Left ventricle myocardium inferior (tissue), 1 donor: ENCODE measurements at regions not wholly inside any gene's neighbourhood (a gene's known extent, or its start where the extent isn't known, plus 50 kb on each side); places are given as distances from the start of the nearest gene placed in this dataset.

Experiments
- DNase-seq: peaks from one replicate; pipeline ENCODE4 v3.0.0-alpha.2; 2020
- H3K27ac ChIP-seq: fragments of 200-600 bp; replicated peaks from 2 replicates; pipeline ENCODE4 v1.8.0; 2021
- H3K27me3 ChIP-seq: fragments of 200-600 bp; 2 replicates; pipeline ENCODE4 v1.8.0; 2021; ENCODE audit warnings: low read depth
- H3K36me3 ChIP-seq: fragments of 200-600 bp; 2 replicates; pipeline ENCODE4 v1.8.0; 2021
- H3K4me1 ChIP-seq: fragments of 200-600 bp; 2 replicates; pipeline ENCODE4 v1.8.0; 2021
- H3K4me3 ChIP-seq: fragments of 200-600 bp; 2 replicates; pipeline ENCODE4 v1.8.0; 2021; ENCODE audit warnings: mild to moderate bottlenecking, moderate library complexity
- H3K9me3 ChIP-seq: fragments of 200-600 bp; replicated peaks from 2 replicates; pipeline ENCODE4 v1.8.0; 2021
- intact Hi-C: fragments of 100-400 bp; cut with micrococcal nuclease; formaldehyde crosslinking; loops from one replicate; pipeline ENCODE4 v1.11.0; 2022
- TF ChIP-seq, protein P1 (sequence below): fragments of 200-600 bp; IDR thresholded peaks from 2 replicates; pipeline ENCODE4 v1.8.0; 2021; ENCODE audit warnings: antibody characterized with exemption, mild to moderate bottlenecking, borderline replicate concordance
- donor health status: DM: no; HTN: yes; CAD: no; lungs with severe emphysema.

DNA sequence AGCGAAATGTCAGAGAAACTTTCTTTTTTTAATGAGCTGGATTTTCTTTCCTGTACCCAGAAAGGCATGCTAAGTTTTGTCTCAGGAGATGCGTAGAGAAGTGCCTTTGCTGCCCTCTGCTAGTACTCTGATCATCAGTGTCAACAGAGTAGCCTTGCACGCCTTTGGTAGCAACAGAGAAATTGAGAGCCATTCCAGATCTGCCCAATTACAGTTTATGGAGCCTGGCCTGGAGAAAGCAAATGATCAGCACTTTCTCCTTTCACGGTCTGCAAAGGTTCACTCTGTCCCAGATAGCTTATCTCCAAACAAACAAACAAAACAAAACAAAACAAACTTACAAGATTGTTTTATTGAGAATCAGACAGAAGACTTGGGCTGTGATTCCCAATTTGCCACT, 792.8 kb upstream of the PIK3C3 start:
- H3K4me3 ChIP-seq, result no peak overlapping the region
- no peak overlapping the region for H3K27ac ChIP-seq
- no peaks in the 10 kb centered on the region for H3K27me3 ChIP-seq
- no peaks in the 10 kb centered on the region for H3K9me3 ChIP-seq
- no peaks in the 10 kb centered on the region for H3K4me1 ChIP-seq
- intact Hi-C loops, result no loop called here
- TF ChIP-seq, protein P1, sequence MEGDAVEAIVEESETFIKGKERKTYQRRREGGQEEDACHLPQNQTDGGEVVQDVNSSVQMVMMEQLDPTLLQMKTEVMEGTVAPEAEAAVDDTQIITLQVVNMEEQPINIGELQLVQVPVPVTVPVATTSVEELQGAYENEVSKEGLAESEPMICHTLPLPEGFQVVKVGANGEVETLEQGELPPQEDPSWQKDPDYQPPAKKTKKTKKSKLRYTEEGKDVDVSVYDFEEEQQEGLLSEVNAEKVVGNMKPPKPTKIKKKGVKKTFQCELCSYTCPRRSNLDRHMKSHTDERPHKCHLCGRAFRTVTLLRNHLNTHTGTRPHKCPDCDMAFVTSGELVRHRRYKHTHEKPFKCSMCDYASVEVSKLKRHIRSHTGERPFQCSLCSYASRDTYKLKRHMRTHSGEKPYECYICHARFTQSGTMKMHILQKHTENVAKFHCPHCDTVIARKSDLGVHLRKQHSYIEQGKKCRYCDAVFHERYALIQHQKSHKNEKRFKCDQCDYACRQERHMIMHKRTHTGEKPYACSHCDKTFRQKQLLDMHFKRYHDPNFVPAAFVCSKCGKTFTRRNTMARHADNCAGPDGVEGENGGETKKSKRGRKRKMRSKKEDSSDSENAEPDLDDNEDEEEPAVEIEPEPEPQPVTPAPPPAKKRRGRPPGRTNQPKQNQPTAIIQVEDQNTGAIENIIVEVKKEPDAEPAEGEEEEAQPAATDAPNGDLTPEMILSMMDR, result no peak
- DNase-seq, result no peak
- H3K36me3 ChIP-seq, result no peaks in the 10 kb centered on the region

DNA sequence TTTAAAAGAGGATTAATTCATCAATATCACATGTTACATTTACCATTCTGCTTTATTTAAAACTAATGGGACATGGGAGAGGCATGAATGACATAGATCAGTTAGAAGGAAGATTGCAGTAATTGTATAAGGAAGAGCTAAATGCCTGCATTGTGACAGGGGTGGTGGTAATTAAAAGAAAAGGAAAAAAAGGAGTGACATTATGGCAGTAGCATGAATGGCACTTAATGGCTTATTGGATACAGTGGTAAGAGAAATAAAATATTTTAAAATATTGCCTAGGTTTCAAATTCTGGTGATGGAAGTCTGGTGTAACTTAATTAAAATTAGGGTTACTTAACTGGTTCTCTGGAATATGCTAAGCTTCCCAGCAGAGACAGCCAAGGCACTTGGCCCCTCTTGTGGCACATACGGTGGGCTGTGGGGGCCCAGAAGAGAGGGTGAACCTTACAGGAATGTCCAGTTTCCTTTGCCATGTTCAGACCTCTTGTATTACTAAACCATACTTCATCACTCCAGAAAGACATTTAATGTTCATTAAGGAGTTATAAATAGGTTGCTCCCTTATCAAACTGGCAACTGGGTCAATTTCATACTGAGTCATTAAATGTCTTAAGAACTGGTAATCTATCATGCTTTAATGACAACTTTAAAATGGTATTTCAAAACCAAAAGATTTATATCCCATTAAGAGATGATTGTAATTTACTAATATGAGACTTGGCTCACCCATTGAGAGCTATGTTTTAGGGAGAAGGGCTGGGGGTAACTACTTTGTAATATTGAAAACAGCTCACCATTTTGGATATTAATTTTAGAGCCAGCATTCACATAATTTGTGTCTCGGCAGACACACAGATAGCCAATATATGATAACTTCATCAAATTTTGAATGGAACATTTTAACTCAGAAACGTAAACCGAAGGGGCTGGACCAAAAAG, 798.9 kb upstream of the PIK3C3 start:
- TF ChIP-seq, protein P1, result no peak
- Histone ChIP-seq H3K4me1 (no peaks in the 10 kb centered on the region), H3K36me3 (no peaks in the 10 kb centered on the region), H3K9me3 (peaks cover 3% of the 10 kb centered on the region), H3K27ac (no peak overlapping the region), H3K4me3 (no peak overlapping the region), H3K27me3 (no peaks in the 10 kb centered on the region)
- no peak for DNase-seq
- intact Hi-C loops, result no loop called here

DNA sequence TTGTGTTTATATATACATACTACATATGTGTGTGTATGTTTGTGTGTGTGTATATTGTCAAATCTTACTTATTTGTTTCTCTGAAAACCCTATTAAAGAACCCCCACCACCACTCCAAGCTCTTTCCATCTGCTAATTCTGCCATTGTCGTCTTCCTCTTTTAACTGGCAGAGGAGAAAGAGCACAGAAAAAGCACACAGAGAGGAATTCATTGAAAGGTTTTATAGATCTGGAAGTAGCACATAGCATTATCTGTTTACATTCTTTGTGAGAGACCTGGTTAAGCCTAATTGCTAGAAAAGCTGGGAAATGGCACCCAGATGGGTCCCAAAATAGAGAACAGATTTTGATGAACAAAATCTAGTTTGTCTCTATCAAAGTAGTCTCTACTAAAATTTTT, 800.0 kb upstream of the PIK3C3 start:
- Histone ChIP-seq H3K4me1 (no peaks in the 10 kb centered on the region), H3K4me3 (no peak overlapping the region), H3K27ac (no peak overlapping the region), H3K36me3 (no peaks in the 10 kb centered on the region), H3K9me3 (peaks cover 3% of the 10 kb centered on the region), H3K27me3 (no peaks in the 10 kb centered on the region)
- intact Hi-C loops, result no loop called here
- no peak for DNase-seq
- TF ChIP-seq, protein P1, result no peak

DNA sequence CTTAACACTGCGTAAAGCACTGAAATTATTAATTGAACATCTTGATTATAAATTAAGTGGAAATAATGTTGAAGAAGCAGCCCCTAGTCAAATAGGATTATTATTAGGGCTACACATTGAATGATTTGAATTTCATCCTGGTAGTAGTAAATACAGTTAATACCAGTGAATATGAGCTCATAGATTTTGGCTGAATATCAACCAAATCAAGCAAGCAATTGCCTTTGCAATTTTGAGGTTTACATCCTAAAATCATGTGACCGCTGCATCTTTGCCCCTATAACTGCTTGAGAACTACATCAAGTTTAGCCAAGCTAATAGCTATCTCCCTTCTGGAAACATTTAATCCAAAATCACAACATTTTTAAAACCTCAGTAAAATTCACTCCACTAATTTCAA, 801.2 kb upstream of the PIK3C3 start:
- Histone ChIP-seq H3K4me3 (no peak overlapping the region), H3K27ac (no peak overlapping the region), H3K27me3 (no peaks in the 10 kb centered on the region), H3K9me3 (peaks cover 3% of the 10 kb centered on the region), H3K36me3 (no peaks in the 10 kb centered on the region), H3K4me1 (no peaks in the 10 kb centered on the region)
- DNase-seq, result no peak
- TF ChIP-seq, protein P1, result no peak
- intact Hi-C loops, result no loop called here

DNA sequence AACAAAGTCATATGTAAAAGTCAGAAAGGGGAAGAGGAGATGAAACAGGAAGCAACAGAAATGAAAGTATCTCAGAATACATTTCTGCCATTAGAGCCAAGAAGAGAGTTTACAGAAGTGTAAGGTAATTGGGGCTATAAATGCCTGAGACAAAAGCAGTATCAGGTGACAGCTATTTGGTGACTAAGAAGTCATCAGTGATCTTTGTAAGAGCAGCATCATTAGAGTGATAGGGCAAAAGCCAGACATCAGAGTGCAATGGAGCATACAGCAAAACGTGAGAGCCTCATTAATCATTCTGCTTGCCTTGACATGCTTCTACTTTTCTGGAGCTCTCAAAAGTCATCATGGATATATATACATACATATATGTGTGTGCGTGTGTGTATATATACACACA, 804.7 kb upstream of the PIK3C3 start:
- no peaks in the 10 kb centered on the region for H3K9me3 ChIP-seq
- H3K4me3 ChIP-seq, result no peak overlapping the region
- no peaks in the 10 kb centered on the region for H3K4me1 ChIP-seq
- no peak for DNase-seq
- intact Hi-C loops, result no loop called here
- no peak overlapping the region for H3K27ac ChIP-seq
- TF ChIP-seq, protein P1, result no peak
- H3K36me3 ChIP-seq, result no peaks in the 10 kb centered on the region
- H3K27me3 ChIP-seq, result no peaks in the 10 kb centered on the region
